HEK293T (cell line): ENCODE measurements at regions not wholly inside any gene's neighbourhood (a gene's known extent, or its start where the extent isn't known, plus 50 kb on each side); places are given as distances from the start of the nearest gene placed in this dataset.
A peak's percentile ranks its signal among the peaks of the same experiment; 100 is the strongest.

Experiments used
- CTCF ChIA-PET: fragments of 350-600 bp; formaldehyde crosslinking; extraction: SDS; loops from one replicate; lab custom pipeline; 2021; ENCODE audit warnings: antibody characterized with exemption, inconsistent platforms; lab: Yijun Ruan, JAX
- POLR2A ChIA-PET: fragments of 350-600 bp; formaldehyde crosslinking; extraction: SDS; loops from one replicate; lab custom pipeline; 2020; ENCODE audit warnings: antibody characterized with exemption, inconsistent platforms; lab: Yijun Ruan, JAX
- DNase-seq: peaks from one replicate; pipeline ENCODE4 v3.0.0; 2012; ENCODE audit warnings: mixed read lengths; ENCODE audit errors: extremely low spot score
- ARNT ChIP-seq: fragments of 450-650 bp; IDR thresholded peaks from 2 replicates; pipeline ENCODE4 v1.6.1; 2017; ENCODE audit warnings: mild to moderate bottlenecking
- BHLHE40 ChIP-seq: fragments of 450-650 bp; IDR thresholded peaks from 2 replicates; pipeline ENCODE4 v1.6.1; 2016; ENCODE audit warnings: mild to moderate bottlenecking, moderate library complexity, borderline replicate concordance
- ELF4 ChIP-seq: fragments of 450-650 bp; IDR thresholded peaks from 2 replicates; pipeline ENCODE4 v1.6.1; 2017; ENCODE audit warnings: antibody characterized with exemption
- FOXA1 ChIP-seq: fragments of 450-650 bp; IDR thresholded peaks from 2 replicates; pipeline ENCODE4 v1.6.1; 2016; ENCODE audit warnings: mild to moderate bottlenecking
- FOXK2 ChIP-seq: fragments of 450-650 bp; IDR thresholded peaks from 2 replicates; pipeline ENCODE4 v1.6.1; 2016; ENCODE audit warnings: mild to moderate bottlenecking
- FOXM1 ChIP-seq: fragments of 450-650 bp; IDR thresholded peaks from 2 replicates; pipeline ENCODE4 v1.6.1; 2017; ENCODE audit warnings: mild to moderate bottlenecking, borderline replicate concordance
- HDGF ChIP-seq: fragments of 450-650 bp; IDR thresholded peaks from 2 replicates; pipeline ENCODE4 v1.6.1; 2017; ENCODE audit warnings: antibody characterized with exemption, borderline replicate concordance
- L3MBTL2 ChIP-seq: fragments of 450-650 bp; conservative IDR thresholded peaks from 2 replicates; pipeline ENCODE4 v1.6.1; 2016; ENCODE audit warnings: mild to moderate bottlenecking
- LEF1 ChIP-seq: fragments of 450-650 bp; IDR thresholded peaks from 2 replicates; pipeline ENCODE4 v1.6.1; 2017; ENCODE audit warnings: mild to moderate bottlenecking, borderline replicate concordance
- NFRKB ChIP-seq: fragments of 450-650 bp; IDR thresholded peaks from 2 replicates; pipeline ENCODE4 v1.6.1; 2016; ENCODE audit warnings: mild to moderate bottlenecking, moderate library complexity
- PKNOX1 ChIP-seq: fragments of 450-650 bp; IDR thresholded peaks from 2 replicates; pipeline ENCODE4 v1.6.1; 2016
- SP1 ChIP-seq: fragments of 450-650 bp; IDR thresholded peaks from 2 replicates; pipeline ENCODE4 v1.6.1; 2017
- SUZ12 ChIP-seq: fragments of 450-650 bp; IDR thresholded peaks from 2 replicates; pipeline ENCODE4 v1.6.1; 2016; ENCODE audit warnings: mild to moderate bottlenecking
- TARDBP ChIP-seq: fragments of 450-650 bp; IDR thresholded peaks from 2 replicates; pipeline ENCODE4 v1.6.1; 2016
- ZNF384 ChIP-seq: fragments of 450-650 bp; IDR thresholded peaks from 2 replicates; pipeline ENCODE4 v1.6.1; 2016

DNA sequence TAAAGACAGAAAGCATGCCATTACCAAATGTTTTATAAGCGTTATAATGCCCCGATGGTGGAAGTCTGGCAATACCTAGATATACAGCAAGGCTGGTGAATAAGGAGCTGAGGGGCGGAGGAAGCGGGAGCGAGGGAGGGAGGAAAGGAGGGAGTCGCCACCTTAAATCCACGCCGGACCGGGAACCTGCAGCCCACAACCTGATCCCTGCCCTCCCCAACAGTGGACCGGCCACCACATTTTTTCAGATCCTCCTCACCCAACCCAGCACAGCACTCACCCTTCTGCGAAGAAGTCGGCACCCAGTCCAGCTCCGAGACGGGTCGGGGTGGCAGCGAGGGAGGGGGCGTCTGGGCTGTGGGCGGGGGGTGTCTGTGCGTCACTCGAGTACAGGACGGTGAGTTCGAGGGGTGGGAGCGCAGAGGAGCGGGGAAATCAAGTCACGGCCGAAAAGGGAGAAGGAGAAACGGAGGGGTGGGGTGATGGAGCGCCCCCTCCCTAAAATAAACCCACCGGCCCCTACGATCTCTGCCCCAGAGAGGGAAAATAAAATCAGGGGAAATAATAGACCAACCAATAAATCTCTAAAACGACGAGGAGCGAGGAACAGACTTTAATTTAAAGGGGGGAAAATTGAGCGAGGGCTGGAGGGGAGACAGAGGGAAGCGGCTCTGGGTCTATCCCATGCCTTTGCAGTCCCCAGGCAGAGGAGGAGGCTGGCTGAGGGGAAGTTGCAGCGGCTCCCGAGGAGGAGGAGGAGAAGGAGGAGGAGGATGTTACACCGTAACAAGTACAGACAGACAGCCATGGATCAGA is 96.5 kb upstream of the SERTAD2 start:
- ChIA-PET POLR2A (interaction anchor here (0.9 to 5.2 kb wide), 9 partner anchors 8 to 104 kb away, joined by 4 to 59 read pairs (median 8); partner anchors contain the start of gene SERTAD2), CTCF (interaction anchor here (0.9 to 2.2 kb wide), 3 partner anchors 10 to 96 kb away, joined by 3 to 8 read pairs (median 3); partner anchors contain the start of gene SERTAD2)
- DNase-seq, result peak; percentile 25
- TF ChIP-seq FOXA1, result no peak
- peak; percentile 47; the same call in 1 of the 2 replicates for TF ChIP-seq TARDBP
- 0 out of 2 replicates have a peak, but pooled peaks have one; percentile 24 for TF ChIP-seq L3MBTL2

- ChIA-PET POLR2A (interaction anchor here (0.6 to 5.2 kb wide), 21 partner anchors 9 to 116 kb away, joined by 3 to 59 read pairs (median 4); partner anchors contain the start of gene SERTAD2), CTCF (interaction anchor here (0.9 to 2.2 kb wide), 3 partner anchors 9 to 97 kb away, joined by 3 to 8 read pairs (median 3); partner anchors contain the start of gene SERTAD2)
- DNase-seq, result peak; percentile 93
- no peak for TF ChIP-seq TARDBP
- peak; percentile 99 for TF ChIP-seq PKNOX1
- TF ChIP-seq HDGF, result no peak
Observed at GRCh38 chr2:64750817-64751285, 97.1 kb upstream of the SERTAD2 start.

- CTCF ChIA-PET, result interaction anchor here (0.9 to 2.2 kb wide), 2 partner anchors 11 to 98 kb away, joined by 3 to 8 read pairs; partner anchors contain the start of gene SERTAD2
- DNase-seq, result peak; percentile 37
- TF ChIP-seq HDGF (no peak), SP1 (no peak), TARDBP (no peak), FOXK2 (no peak), FOXM1 (no peak), FOXA1 (no peak), ARNT (peak; percentile 93), ELF4 (no peak), L3MBTL2 (no peak), SUZ12 (no peak), BHLHE40 (no peak), ZNF384 (no peak), NFRKB (no peak), LEF1 (peak; percentile 54; the same call in 1 of the 2 replicates), PKNOX1 (peak; percentile 98)
- POLR2A ChIA-PET, result interaction anchor here (0.6 to 5.2 kb wide), 23 partner anchors 8 to 116 kb away, joined by 3 to 59 read pairs (median 4); partner anchors contain the start of gene SERTAD2
Observed at GRCh38 chr2:64751286-64752260, 97.9 kb upstream of the SERTAD2 start.

DNA sequence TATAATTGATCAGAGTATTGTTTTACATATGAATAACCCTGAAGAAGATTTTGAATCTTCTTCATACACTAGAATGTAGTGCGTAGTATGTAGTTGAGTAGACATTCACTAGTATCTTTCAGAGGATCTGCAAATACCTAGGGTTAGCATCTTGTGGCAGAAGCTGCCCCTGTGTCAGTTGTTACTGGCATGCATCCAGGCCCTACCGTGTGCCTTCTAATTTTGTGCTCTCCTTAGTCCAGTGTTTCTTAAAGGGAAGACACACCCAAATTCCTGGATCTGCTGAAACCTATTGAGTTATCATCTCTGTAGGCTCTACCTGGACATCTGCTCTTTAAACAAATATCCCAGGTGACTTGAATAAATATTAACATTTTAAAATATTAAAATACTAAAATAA is 99.7 kb upstream of the SERTAD2 start:
- no peak for TF ChIP-seq ELF4
- TF ChIP-seq PKNOX1, result no peak
- ChIA-PET POLR2A (interaction anchor here (5.2 kb wide), 1 partner anchor 100 kb away, joined by 59 read pairs; the partner anchor contains the start of gene SERTAD2), CTCF (no interaction called here)
- DNase-seq, result no peak

DNA sequence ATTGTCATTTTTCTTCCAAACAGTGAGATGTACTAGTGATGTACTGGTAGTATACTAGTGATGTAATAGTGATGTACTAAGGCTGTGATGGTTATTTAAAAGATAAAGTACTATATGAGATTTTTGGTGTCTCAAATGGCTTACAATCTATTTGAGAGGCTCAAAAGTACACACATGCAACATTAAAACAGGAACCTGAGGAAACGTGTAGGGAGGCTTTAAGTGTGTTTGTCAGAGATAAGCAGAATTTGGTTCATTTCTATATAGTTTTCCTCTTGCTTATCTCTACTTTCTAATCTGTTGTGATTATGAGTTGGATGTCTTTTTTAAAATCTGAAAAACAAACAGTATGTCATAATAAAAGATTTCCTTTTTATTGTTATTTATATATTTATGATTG is 100.9 kb upstream of the SERTAD2 start:
- CTCF ChIA-PET, result no interaction called here
- TF ChIP-seq BHLHE40 (no peak), PKNOX1 (no peak), HDGF (no peak), NFRKB (no peak), ARNT (no peak), TARDBP (no peak), ELF4 (no peak), SUZ12 (no peak), LEF1 (no peak), L3MBTL2 (no peak), FOXA1 (no peak)
- POLR2A ChIA-PET, result no interaction called here

More for the DNA sequence above, 100.9 kb upstream of the SERTAD2 start:
- DNase-seq, result no peak
